GM21526 (cell line): ENCODE measurements at regions not wholly inside any gene's neighbourhood (a gene's known extent, or its start where the extent isn't known, plus 50 kb on each side); places are given as distances from the start of the nearest gene placed in this dataset.
"Not testable (repeated sequence)": the region's sequence is repeated elsewhere in the genome, so short reads cannot be mapped to it uniquely, and the experiment has no call there.

ENCODE experiments used
- ATAC-seq: cut with Tn5 transposase; IDR thresholded peaks from one replicate; pipeline ENCODE4 v1.9.1; 2021; ENCODE audit warnings: moderate library complexity; ENCODE audit not compliant: unreplicated experiment, low FRiP score

DNA sequence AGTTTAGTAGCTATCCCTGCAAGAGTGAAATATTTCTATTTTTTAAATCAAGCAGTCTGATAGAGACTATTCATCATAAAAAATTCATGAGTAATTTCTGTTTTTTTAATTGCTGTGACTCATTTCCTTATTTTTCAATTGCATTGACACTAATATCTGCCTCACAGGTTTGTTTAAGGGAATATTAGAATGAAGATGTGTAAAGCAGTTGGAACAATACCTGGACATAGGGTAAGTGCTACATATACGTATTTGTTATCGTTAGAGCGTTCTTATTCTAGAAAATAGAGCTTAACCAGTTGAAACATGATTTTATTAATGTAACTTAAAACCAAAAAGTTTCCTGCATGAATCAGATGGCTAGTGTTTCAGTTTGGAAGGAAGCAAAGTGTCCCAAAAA is 2211.3 kb downstream of the PCDH7 start:
- no peak for ATAC-seq

DNA sequence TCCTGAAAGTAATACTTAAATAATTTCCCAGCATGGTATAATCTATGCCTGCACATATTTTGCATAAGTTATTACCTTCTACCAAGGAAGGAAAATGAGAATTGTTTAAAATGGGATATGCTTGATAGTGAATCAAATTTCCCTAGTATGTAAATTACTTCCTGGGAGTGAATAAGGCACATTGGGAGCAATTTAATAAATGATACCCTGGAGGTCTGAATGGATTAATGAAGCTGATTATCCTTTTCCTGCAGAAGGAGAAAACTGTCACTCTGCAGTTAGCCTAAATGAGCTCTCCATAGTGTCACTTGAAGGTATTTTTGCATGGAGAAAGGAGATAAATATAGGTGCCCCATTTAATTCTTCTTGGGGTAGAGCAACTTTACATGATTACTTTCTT is 2212.0 kb downstream of the PCDH7 start:
- no peak for ATAC-seq

DNA sequence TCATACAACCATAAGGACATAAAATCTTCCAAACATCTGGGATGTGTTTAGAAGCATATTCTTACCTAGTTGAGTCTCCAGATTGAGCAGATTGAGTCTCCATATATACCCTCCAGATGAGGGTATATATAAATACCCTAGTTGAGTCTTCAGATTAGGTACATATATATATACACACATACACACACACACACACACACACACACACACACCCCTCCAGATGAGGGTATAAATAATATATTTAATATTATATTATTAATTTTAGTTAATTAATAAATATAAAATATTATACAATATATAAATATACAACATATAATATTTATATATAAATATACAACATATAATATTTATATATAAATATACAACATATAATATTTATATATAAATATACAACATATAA is 2219.1 kb downstream of the PCDH7 start:
- not testable (repeated sequence) for ATAC-seq

DNA sequence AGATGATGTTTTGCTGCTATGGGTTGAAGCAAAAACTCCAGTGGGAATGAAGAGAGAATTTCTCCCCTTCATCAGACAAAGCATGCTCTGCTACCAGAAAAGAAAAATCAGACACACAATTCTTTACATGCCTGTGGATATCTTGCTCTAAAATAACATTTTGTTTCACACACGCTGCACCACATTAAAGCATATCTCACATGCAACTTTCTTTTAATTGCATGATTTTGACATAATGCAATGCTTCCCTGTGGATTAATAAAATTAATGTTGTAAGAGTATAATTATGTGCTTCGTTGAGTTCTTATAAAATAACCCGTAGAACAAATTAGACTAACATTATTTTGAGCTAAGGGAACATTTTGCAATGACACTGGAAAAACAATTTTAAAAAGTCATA is 2230.7 kb downstream of the PCDH7 start:
- no peak for ATAC-seq

DNA sequence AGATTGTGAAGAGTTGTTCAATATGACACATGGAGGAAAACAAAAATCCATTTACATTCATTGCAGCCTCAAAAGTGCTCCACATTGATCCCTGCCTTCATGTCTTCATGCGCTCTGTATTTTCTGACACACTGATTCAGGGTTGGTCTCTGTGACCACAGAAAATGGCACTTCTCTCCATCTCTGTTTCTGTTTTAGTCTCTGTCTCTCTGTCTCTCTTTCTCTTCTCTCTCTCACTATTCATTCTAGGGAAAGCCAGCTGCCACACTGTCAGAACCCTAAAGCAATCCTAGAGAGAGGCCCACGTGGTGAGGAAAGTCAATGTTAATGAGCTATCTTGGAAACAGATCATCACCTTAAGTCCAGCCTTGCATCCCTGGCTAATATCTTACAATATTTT is 2238.4 kb downstream of the PCDH7 start:
- ATAC-seq, result no peak

DNA sequence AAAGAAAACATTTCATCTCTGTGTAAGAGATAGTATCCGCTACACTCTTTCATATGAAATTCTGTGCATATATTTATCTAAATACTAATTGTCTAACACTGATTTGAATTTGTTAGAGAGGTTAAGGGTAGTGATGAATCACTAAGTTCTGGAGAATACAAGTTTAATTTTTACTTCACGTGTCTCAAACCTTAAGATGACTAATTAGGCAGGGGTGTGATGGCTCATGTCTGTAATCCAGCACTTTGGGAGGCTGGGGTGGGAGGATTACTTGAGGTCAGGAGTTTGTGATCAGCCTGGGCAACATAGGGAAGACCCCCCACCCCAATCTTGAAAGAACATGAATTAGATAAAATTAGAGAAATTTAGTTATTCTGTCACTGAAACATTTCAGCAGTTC is 2241.9 kb downstream of the PCDH7 start:
- ATAC-seq, result no peak

DNA sequence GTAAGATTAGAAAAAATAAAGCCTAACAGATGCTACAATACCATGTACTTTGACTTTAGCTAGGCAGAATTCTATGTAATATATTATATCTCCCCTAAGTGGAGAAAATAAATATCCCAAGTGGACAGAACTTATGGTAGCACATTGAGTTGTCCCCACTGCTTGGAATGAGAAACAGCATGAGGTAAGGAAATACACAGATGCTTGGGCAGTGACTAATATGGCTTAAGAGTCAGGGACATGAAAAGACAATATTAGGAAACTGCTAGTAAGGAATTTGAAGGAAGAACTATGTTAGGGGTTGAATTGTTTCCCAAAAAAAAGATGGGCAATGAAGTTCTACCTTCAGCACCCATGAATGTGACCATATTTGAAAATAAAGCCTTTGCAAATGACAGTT is 2265.1 kb downstream of the PCDH7 start:
- no peak for ATAC-seq

DNA sequence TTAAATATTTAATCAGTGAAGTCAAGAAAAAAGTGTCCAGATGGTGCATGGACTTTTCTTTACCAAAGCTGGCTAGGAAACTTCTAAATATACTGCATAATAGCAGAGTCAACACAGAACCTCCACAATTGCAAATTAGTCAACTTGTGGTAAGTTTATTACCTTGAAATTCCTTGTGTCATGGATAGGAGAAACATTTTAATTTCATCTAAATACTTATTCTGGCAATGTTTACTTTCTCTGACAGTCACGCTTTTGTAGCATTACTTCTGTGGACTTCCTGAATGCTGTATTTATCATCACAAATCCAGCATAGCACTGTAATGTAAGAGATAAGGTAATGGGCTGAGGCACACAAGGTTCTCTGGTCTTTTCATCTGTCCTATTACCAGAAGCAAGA is 2266.1 kb downstream of the PCDH7 start:
- no peak for ATAC-seq

DNA sequence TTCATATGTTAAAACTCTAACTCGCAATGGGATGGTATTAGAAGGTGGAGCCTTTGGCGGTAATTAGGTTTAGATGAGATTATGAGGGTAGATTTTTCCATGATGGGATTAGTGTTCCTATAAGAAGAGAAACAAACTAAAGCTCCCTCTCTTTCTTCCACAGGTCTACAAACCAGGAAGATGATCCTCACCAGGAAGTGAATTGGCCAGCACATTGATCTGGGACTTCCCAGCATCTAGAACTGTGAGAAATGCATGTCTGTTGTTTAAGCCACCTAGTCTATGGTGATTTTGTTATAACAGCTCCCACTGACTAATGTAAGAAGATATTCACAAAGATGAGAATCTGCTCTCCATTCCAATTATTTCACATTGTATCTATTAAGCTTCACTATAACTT is 2266.9 kb downstream of the PCDH7 start:
- ATAC-seq, result no peak

DNA sequence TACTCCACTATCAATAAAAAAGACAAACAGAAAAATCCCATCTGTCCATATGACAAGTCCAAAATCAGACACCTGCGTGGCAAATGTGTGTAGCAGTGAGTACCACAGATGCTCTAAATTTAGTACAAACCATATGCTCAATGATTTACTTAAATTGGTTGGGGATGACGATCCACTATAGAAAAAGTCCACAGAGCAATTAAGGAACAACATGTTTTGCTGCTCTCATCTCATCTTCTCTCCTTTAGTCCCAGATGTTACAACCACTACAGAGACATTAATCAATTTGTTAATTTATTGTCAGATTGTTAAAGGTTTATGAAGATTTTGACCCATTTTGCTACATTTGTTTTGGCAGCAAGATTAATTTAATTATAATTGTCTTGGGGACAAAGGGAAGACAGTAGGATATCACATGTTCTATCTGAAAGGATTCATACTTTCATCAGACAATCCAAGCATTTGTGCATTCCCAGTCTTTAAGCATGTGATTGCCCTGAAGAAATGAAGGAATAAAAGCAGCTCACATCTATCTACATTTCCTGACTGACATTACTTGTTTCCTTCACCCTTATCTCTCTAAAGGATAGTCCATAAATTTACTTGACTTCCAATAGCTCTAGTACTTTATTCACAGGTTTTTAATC is 2268.1 kb downstream of the PCDH7 start:
- no peak for ATAC-seq

DNA sequence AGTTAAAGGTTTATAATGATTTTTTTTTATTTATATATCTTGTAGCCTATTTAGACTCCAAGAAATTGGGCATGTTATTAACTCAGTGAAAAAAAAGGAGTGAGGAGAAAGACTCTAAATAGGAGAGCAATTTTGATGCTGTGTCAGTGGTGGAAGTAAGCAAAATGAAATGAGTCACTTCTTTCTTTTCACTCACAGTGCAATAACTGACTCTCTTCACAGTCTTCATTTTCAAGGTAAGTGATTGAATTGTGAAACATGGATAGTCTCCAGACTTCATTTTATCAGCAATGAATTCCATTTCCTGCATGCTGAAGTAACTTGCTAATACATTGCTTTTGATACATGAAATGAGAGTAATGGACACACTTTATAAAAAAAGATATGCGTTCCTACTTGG is 2271.5 kb downstream of the PCDH7 start:
- no peak for ATAC-seq

DNA sequence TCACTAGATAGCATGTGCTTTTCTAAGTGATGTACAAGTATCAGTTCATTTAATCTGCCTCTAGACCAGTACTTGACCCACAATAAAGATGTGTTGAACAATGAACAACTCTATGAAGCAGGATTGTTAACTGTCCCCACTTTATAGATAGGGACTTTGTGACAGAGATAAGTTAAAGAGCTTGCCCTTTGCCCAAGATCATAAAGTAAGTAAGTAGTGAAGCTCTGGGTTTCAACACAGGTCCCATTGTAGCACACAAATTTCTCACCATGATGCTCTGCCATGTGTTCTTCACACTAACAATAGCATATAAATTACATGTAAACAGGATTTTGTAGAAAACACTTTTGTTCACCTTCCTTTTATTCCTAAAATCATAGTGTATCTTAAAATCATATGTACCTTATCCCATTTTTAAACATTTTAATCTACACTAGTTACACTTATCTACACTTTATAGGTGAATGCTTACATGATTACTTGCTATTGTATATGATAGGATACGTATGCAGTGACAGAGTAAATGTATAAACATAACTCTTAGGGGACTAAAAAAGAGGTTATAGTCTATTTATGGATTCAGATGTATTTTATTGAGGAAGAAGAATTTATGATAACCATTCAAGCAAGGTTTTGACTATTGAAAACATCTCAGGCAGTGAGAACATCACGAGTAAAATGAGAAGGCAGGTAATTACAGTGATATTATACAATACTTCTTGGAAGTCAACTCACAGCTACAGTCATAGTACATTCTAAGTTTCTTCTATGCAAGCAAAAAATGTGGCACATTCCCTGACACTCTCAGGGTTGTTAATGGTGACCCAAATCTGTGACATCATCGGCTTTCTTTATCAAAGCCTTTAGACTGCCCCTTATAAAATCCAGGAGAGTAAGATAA is 2275.1 kb downstream of the PCDH7 start:
- no peak for ATAC-seq

DNA sequence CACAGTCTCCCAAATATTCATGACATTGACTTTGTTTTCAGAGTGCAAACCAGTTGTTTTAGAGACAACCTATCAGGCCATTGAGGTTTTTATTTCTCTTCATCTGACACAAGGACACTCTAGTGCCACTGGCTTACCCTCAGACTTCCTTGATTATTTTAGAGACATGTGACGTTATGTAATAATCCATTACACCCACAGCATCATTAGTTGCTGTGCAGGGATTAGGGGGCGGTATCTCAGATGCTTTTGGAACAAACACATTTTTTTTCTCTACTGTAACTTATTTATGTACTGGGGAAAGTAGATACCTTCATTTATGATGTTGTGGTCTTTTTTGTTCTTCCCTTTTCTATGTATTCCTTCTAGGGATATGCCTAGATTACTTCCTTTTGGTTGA is 2293.1 kb downstream of the PCDH7 start:
- ATAC-seq, result no peak

DNA sequence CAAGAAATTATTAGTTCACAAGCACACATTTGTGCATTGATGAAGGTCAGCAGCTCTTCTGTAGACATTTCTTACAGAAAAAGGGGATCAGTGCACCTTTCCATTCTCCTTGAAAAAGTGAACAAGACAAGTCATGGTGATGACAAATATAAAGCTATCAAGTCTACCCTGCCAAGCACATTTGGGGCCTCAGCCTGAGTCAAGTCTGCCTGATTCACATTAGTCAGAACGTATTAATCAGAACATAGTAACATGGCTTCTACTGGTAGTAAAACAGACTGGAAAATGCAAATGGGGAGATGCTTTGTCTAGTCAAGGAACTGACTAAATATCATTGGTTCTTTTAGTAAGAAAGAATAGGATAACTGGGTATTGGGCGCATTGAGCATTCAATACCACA is 2305.1 kb downstream of the PCDH7 start:
- no peak for ATAC-seq

DNA sequence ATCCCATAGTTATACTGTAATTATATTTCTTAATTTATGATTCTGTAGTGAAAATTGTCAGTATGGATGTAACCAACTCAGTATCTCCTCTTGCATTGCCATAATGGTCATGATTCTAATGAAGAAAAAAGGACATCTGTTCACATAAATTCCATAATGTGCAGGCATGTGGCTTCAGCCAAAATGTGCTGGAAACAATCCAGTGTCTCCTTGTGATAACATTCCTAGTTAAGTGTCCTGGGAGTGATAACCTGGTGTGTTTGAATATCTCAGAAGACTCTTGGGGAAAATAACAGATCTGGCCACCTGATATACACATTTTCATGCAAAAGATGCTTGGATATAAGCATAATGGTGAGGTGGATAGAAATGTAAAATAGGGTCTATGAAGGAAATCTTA is 2309.8 kb downstream of the PCDH7 start:
- no peak for ATAC-seq

DNA sequence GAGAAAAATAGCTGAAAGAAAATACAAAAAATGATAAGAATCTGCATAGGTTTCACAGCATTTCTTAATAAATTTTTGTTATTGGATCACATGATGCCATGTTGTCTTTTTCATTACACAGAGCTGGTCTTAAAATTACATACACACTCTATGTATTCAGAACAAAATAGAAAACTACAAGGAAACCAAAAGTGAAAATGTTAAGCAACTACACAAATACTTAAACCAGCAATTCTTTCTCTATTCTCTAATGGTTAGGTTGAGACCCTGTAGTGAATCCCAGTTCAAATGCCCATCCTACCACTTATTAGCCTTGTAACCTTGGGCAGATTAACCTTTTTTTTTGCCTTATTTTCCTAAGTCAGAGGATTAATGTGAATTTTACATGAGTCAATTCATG is 2311.2 kb downstream of the PCDH7 start:
- no peak for ATAC-seq

DNA sequence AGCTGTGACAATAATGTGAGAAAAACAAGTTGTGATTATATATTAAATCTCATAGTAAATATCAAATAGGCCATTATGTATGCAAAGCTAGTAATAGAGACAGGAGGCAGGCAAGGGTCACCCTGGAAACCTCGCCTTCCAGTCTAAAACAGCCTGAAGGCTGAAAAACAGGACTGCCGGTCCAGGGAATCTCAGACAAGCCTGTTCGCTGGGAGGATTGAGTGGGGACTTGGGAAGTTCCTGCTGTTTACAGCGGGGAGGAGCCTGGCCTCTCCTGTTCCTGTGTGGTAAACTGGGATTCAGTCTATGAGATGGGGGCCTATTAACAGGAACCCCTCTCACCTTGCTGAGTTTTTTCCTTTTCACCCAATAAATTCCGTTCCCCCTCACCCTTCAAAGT is 2317.3 kb downstream of the PCDH7 start:
- no peak for ATAC-seq

DNA sequence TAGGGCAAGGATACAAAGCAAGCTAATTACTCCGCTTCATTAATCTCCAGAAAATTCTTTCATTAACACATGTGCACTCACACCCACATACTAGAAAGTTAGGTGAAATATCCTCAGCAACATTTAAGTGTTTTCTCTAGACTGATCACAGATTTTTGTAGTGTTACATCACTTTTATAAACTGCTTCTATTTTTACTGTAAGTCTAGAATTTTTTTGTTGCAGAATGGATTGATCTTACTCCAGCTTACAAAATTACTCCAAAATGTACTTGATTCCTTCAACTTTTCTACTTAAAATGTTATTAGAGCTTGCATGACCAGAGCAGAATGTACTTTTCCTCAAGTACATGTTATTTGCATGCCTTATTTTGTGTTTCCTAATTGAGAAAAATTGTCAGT is 2325.2 kb downstream of the PCDH7 start:
- no peak for ATAC-seq

DNA sequence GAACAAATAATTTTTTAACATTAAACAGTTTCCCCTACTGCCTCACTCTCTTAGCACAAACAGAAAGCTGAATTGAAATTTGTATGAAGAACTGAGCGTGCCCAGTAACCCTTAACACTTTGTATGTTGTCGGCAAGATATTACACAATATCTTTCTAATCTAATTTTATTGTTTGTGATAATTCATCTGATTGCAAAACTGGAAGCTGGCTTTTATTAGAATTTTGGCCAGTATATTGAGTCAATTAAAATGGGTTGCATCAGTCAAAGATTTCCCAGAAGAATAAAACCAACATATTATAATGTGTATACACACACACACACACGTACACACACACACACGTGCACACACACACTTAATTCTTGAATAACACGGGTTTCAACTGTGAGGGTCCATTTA is 2332.1 kb downstream of the PCDH7 start:
- ATAC-seq, result no peak

DNA sequence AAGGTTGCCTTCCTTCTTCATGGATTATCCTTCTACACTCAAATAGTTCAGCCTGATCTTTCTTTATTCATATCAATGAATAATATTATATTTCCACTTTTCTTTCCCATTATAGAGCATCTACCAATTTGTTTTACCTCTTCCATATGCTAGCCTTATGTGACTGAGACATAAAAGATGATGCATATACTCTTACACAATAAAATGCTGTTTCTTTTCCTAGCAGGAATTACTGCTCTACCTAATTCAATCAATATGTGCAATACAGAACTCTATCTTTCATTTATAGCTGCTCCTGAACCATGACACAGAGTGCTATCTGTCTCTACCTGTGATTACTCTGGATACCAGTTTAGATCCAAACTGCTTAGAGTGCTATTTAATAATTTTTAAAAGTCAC is 2334.0 kb downstream of the PCDH7 start:
- ATAC-seq, result no peak

DNA sequence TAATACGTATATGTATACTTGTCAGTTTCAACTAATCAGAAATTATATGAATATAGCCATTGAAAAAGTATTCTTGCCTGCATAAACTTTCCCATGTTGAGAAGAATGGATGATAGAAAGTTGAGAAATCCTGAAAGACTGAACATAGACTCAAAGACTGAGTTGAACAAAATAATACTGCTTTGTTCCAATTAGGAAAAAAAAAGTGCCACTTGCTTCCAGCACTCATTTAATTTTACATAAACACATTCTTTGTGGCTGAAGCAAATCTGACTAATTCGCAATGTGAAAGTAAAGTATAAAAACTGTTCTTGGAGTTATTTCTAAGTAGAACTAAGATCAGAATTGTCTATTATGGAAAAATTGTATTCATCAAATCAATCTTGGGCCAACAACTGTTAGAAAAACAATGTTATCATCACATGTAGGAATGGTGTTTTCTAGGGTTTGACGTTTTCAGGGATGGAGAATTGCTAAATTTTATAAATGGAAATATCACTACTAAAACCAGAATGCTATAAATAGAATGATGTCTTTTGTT is 2334.6 kb downstream of the PCDH7 start:
- ATAC-seq, result no peak

DNA sequence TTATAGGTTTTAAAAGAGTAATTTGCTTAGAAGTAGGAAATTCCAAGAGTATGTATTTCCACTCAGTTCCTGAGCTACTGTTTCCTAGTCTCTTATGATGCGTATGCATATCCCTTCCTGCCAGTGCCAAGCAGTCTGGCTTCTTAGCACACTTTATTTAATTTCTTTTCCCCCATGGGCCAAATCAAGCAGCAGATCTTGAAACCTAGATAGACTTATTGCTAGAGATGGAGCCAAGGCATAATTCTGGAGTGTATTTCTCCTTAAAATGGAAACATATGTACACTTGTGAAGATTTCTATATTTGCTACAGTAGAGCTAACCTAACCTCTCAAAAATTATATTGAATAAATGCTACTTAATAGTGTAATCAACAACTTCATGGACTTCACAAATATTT is 2337.6 kb downstream of the PCDH7 start:
- ATAC-seq, result no peak
